Cardiac fibroblast (primary cell): ENCODE measurements at regions not wholly inside any gene's neighbourhood (a gene's known extent, or its start where the extent isn't known, plus 50 kb on each side); places are given as distances from the start of the nearest gene placed in this dataset.
A peak's percentile ranks its signal among the peaks of the same experiment; 100 is the strongest.

Source experiments
- DNase-seq, 2 donors: peaks; one replicate each; pipeline versions ENCODE4 v3.0.0 to v3.0.0-alpha.2; 2010; ENCODE audit warnings: low read depth in 2 of 2
- H3K4me3 ChIP-seq, 2 donors: replicated peaks in 1 of 2; 1 replicate in 1 of 2; 2 replicates in 1 of 2; pipeline ENCODE4 v1.5.1; 2011; ENCODE audit warnings: low read depth in 2 of 2, low read length in 2 of 2, mild to moderate bottlenecking in 2 of 2, moderate library complexity in 1 of 2
- TF ChIP-seq, protein P1 (sequence below): IDR thresholded peaks from one replicate; pipeline ENCODE4 v1.5.1; 2011; ENCODE audit warnings: low read depth, mild to moderate bottlenecking, low read length, inconsistent platforms

DNA sequence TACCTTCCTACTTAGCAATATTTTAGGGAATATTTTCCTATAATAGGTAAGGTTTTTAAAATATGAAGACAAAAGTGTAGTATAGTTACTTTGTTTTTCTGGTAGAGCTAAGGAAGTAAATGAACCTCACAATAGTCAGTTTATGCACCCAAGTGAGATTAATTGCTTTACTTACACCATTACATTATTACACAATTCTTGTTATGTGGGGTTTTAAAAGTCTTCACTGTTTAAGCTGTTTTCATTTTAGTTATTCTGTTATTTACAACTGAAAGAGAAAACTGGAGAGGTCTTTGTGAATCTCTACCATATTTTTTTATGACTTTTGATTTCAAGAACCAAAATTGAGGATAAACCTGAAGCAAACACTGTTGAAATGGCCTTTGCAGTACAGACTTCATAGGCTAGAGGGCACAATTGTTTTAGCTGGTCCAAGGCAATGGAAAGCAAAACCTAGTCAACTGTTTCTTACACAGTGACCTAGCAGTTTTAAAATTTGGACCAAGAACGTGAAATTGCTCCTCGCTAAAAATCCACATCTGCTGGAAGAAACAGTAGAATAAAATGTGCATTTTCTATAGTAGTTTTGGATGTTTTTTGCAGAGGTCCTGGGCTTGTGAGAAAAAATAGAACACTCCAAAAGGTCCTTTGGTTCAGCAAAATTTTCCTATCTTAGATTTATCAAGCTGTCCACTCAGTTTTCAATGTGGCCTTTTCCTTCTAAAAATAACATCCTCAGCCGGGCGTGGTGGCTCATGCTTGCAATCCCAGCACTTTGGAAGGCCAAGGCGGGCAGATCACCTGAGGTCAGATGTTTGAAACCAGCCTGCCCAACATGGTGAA, 66.4 kb upstream of the FER start:
- H3K4me3 ChIP-seq: no peak overlapping the region
- TF ChIP-seq, protein P1, sequence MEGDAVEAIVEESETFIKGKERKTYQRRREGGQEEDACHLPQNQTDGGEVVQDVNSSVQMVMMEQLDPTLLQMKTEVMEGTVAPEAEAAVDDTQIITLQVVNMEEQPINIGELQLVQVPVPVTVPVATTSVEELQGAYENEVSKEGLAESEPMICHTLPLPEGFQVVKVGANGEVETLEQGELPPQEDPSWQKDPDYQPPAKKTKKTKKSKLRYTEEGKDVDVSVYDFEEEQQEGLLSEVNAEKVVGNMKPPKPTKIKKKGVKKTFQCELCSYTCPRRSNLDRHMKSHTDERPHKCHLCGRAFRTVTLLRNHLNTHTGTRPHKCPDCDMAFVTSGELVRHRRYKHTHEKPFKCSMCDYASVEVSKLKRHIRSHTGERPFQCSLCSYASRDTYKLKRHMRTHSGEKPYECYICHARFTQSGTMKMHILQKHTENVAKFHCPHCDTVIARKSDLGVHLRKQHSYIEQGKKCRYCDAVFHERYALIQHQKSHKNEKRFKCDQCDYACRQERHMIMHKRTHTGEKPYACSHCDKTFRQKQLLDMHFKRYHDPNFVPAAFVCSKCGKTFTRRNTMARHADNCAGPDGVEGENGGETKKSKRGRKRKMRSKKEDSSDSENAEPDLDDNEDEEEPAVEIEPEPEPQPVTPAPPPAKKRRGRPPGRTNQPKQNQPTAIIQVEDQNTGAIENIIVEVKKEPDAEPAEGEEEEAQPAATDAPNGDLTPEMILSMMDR: peak; percentile 81
- peak; percentile 82 to 88 for DNase-seq

DNA sequence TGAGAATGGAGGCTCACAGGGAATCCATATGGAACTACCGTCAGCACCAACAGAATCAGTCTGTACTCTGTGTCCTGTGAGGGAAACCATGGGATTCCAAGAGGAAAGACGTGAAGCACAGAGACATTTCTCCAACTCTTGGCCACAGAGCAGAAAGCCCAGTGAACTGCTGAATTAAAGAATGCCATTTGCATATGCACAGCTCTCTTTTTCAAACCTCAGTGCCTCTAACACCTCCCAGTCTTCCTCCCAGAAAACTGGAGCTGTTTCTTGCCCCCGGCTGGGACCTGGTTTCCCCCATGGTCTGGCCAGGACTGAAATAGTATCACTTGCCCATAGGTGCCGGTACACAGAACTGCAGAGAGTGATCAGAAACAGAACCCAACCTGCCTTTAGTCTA, 69.6 kb upstream of the FER start:
- TF ChIP-seq, protein P1: no peak
- no peak overlapping the region for H3K4me3 ChIP-seq
- DNase-seq: no peak

DNA sequence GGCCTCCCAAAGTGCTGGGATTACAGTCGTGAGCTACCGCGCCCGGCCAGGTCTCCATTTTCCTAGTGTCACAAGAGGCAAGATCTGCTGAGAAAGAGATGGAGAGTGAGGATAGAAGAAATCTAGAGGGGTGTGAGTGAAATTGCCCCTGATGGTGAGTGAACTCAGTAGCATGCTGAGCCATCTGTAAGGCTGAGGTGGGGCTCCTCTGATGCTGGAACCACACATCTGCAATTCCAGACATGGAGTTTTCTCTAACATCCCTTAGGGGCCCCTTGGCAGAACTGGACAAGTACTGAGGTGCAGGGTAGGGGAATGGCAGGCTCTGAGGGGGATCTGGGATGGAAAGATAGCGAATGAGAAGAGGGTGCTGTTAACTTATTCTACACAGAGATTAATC, 72.0 kb upstream of the FER start:
- no peak for DNase-seq
- no peak overlapping the region for H3K4me3 ChIP-seq
- TF ChIP-seq, protein P1: no peak

DNA sequence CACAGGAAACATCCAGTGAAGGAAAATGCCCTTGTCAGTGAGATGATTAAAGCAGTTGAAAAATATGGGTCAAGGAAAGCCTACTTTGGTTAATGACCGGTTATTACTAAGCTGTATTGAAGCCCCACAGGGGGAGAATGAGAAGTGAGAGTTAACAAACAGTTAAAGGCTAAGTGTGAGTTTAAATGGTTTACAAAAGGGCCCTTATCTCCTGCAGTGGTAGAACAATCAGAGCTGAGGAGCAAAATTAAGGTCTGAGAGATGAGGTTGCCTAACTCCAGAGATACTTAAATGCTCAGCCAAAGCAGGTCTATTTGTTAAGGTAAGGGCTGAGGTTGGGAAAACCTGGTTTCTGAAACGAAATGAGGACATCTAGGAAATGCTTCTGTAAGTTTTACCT, 75.1 kb upstream of the FER start:
- TF ChIP-seq, protein P1: no peak
- H3K4me3 ChIP-seq: no peak overlapping the region
- DNase-seq: no peak

DNA sequence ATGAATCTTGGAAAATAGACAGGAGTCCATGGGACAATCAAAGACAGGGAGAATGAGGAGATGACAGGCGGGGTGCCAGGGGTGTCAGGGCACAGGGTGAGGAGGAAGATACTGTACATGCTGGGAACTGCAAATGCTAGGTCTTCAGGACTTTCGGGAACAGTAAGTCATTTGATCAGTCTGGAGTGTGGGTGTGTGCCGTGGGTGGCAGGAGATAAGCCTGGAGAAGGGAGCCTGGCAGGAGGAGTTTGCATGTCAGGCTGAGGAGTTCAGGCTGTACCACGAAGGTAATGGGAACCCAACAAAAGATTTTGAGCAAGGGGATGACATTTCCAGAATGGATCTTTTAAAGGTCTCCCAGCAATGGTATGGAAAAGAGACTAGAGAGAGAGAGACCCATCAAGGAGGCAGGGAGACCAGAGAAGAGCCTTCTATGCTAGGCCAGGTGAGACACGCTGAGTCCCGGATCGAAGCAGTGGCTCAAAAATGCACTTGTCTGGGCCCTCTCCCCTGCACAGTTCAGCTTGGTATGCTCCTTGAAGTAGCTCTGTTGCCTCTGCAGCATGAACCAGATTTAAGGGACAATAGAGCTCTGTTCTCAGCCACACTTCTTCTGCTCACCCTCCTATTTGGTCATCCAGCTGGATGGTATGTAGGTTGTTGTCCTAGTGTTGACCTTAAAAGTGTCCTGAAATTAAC, 77.0 kb upstream of the FER start:
- H3K4me3 ChIP-seq: no peak overlapping the region
- peak in 1 of 2 donors; percentile 52 for DNase-seq
- TF ChIP-seq, protein P1: no peak

DNA sequence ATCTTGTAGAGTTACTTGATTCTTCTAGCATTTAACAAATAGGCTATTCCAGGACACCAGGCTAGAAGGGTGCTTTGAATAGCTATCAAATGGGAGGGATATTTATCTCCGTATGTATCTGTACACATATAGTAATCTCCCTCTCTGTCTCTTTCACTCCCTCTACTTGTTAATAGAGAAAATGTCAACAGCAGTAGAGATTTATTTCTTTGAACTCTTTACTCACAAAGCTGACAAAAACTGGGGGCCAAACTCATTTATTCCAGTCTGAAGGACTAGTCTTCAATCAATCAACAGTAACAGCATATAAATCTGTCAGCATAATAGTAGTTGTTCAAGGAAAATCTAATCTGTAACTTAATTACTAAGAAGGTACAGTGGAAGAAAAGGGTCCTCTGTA, 78.2 kb upstream of the FER start:
- no peak for DNase-seq
- TF ChIP-seq, protein P1: no peak
- H3K4me3 ChIP-seq: no peak overlapping the region
